Right lobe of liver (tissue), 4 donors: ENCODE measurements at regions not wholly inside any gene's neighbourhood (a gene's known extent, or its start where the extent isn't known, plus 50 kb on each side); places are given as distances from the start of the nearest gene placed in this dataset.

Experiments
- CTCF ChIP-seq, 4 donors: fragments of 200-600 bp in 3 of 4; fragments of 450-650 bp in 1 of 4; IDR thresholded peaks; one replicate each; pipeline versions ENCODE4 v1.5.1 to v1.8.0; 2016 to 2022; ENCODE audit warnings: antibody characterized with exemption in 4 of 4, mild to moderate bottlenecking in 2 of 4
- POLR2A ChIP-seq: fragments of 450-650 bp; IDR thresholded peaks from one replicate; pipeline ENCODE4 v1.6.1; 2017; ENCODE audit warnings: antibody characterized with exemption, mild to moderate bottlenecking
- donor health status: DM: no; HTN: no; CAD: no.
- donor health status: DM: no; HTN: no; CAD: no.
- donor health status: DM: no; HTN: yes; CAD: no.

- TF ChIP-seq CTCF (IDR thresholded peaks at IDR 0.05) (no peak), POLR2A (no peak)
Measured at GRCh38 chr10:21095494-21096055, 198.5 kb upstream of the NEBL start.
